ENCODE measurements at regions not wholly inside any gene's neighbourhood (a gene's known extent, or its start where the extent isn't known, plus 50 kb on each side); places are given as distances from the start of the nearest gene placed in this dataset.

GRCh38 chr12:92290350-92290695 lies 144.7 kb upstream of the BTG1 start:
- TF ChIP-seq, protein P1, sequence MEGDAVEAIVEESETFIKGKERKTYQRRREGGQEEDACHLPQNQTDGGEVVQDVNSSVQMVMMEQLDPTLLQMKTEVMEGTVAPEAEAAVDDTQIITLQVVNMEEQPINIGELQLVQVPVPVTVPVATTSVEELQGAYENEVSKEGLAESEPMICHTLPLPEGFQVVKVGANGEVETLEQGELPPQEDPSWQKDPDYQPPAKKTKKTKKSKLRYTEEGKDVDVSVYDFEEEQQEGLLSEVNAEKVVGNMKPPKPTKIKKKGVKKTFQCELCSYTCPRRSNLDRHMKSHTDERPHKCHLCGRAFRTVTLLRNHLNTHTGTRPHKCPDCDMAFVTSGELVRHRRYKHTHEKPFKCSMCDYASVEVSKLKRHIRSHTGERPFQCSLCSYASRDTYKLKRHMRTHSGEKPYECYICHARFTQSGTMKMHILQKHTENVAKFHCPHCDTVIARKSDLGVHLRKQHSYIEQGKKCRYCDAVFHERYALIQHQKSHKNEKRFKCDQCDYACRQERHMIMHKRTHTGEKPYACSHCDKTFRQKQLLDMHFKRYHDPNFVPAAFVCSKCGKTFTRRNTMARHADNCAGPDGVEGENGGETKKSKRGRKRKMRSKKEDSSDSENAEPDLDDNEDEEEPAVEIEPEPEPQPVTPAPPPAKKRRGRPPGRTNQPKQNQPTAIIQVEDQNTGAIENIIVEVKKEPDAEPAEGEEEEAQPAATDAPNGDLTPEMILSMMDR (IDR thresholded peaks at IDR 0.05) = no peak
- TF ChIP-seq CBX8 (IDR thresholded peaks at IDR 0.05) (no peak), RFX5 (IDR thresholded peaks at IDR 0.05) (no peak), REST (IDR thresholded peaks at IDR 0.05) (no peak), BHLHE40 (IDR thresholded peaks at IDR 0.05; ENCODE audit: low read depth, low read length) (no peak), POLR2A (IDR thresholded peaks at IDR 0.05; ENCODE audit: low read length) (no peak), MAZ (IDR thresholded peaks at IDR 0.05; ENCODE audit: borderline replicate concordance, low read depth, low read length) (no peak), HOXA7 (CRISPR knock-in tag; IDR thresholded peaks at IDR 0.05) (no peak), CHD4 (IDR thresholded peaks at IDR 0.05; ENCODE audit: borderline replicate concordance) (no peak), HDAC2 (IDR thresholded peaks at IDR 0.05) (no peak)
- TF ChIP-seq, protein P2, sequence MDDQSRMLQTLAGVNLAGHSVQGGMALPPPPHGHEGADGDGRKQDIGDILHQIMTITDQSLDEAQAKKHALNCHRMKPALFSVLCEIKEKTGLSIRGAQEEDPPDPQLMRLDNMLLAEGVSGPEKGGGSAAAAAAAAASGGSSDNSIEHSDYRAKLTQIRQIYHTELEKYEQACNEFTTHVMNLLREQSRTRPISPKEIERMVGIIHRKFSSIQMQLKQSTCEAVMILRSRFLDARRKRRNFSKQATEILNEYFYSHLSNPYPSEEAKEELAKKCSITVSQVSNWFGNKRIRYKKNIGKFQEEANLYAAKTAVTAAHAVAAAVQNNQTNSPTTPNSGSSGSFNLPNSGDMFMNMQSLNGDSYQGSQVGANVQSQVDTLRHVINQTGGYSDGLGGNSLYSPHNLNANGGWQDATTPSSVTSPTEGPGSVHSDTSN (IDR thresholded peaks at IDR 0.05) = no peak
- TF ChIP-seq, protein P3, sequence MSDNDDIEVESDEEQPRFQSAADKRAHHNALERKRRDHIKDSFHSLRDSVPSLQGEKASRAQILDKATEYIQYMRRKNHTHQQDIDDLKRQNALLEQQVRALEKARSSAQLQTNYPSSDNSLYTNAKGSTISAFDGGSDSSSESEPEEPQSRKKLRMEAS (IDR thresholded peaks at IDR 0.05) = no peak

Measured in A549 (cell line).